GM12878 (cell line): ENCODE measurements at regions not wholly inside any gene's neighbourhood (a gene's known extent, or its start where the extent isn't known, plus 50 kb on each side); places are given as distances from the start of the nearest gene placed in this dataset.

Experiments used
- ATAC-seq: fragments of 200-7000 bp; cut with Tn5 transposase; 3 replicates; pipeline ENCODE4 v1.9.1; 2020; ENCODE audit warnings: mild to moderate bottlenecking, moderate library complexity
- BruUV-seq: library from RNA; stranded (reverse); fragments of 400-500 nt; replicated peaks from 2 replicates; lab custom pipeline; 2021; lab: Mats Ljungman, UMichigan
- CTCF ChIA-PET: fragments of 300-600 bp; sonication (Branson Sonifier 250); formaldehyde crosslinking; extraction: SDS; loops from one replicate; lab custom pipeline; 2021; ENCODE audit warnings: inconsistent platforms; lab: Yijun Ruan, JAX
- POLR2A ChIA-PET: fragments of 350-600 bp; formaldehyde crosslinking; extraction: SDS; loops from one replicate; lab custom pipeline; 2021; ENCODE audit warnings: inconsistent platforms; lab: Charles Lee
- RAD21 ChIA-PET: fragments of 300-600 bp; sonication (Branson Sonifier 250); formaldehyde crosslinking; loops from one replicate; lab custom pipeline; 2023; ENCODE audit warnings: antibody characterized with exemption; ENCODE audit not compliant: unreplicated experiment; lab: Charles Lee
- SMC1A ChIA-PET: fragments of 300-600 bp; sonication (Branson Sonifier 250); formaldehyde crosslinking; loops from one replicate; lab custom pipeline; 2023; ENCODE audit not compliant: unreplicated experiment, uncharacterized antibody; lab: Charles Lee
- DNase-seq: peaks from one replicate; pipeline ENCODE4 v3.0.0-alpha.2; 2011; ENCODE audit warnings: low read depth, low spot score
- FAIRE-seq: peaks from 3 replicates; lab custom pipeline; 2011; peaks lifted over from hg19 to GRCh38; lab: Jason Lieb, UNC
- H2AFZ ChIP-seq: 2 replicates; pipeline ENCODE4 v1.6.0; 2011; ENCODE audit warnings: low read depth, low read length, control low read depth; ENCODE audit not compliant: control insufficient read depth
- H3K27ac ChIP-seq: 2 replicates; pipeline ENCODE4 v1.5.1; 2011; ENCODE audit warnings: control low read depth; ENCODE audit not compliant: control insufficient read depth, insufficient read depth
- H3K27me3 ChIP-seq, 2 experiments: replicated peaks in 1 of 2; 2 replicates each; pipeline versions ENCODE4 v1.6.0 to v1.6.1; 2011; ENCODE audit warnings: low read length in 1 of 2; ENCODE audit not compliant: control insufficient read depth in 2 of 2, insufficient read depth in 2 of 2
- H3K36me3 ChIP-seq, 2 experiments: 2 replicates each; pipeline ENCODE4 v1.5.1; 2011; ENCODE audit warnings: low read length in 1 of 2; ENCODE audit not compliant: control insufficient read depth in 2 of 2, insufficient read depth in 2 of 2
- H3K4me1 ChIP-seq: 2 replicates; pipeline ENCODE4 v1.6.1; 2011; ENCODE audit warnings: mild to moderate bottlenecking, low read length, moderate library complexity, mixed read lengths; ENCODE audit not compliant: control insufficient read depth, insufficient read depth
- H3K4me2 ChIP-seq: 2 replicates; pipeline ENCODE4 v1.6.0; 2011; ENCODE audit warnings: control low read depth; ENCODE audit not compliant: control insufficient read depth, insufficient read depth
- H3K4me3 ChIP-seq: fragments of 200-600 bp; sonication (generic); 2 replicates; pipeline ENCODE4 v1.5.1; 2016
- H3K79me2 ChIP-seq: 2 replicates; pipeline ENCODE4 v1.6.0; 2011; ENCODE audit warnings: low read length; ENCODE audit not compliant: control insufficient read depth, insufficient read depth
- H3K9ac ChIP-seq: 2 replicates; pipeline ENCODE4 v1.8.0; 2011; ENCODE audit warnings: low read length, control low read depth, mixed read lengths; ENCODE audit not compliant: control insufficient read depth, insufficient read depth
- H3K9me3 ChIP-seq: replicated peaks from 3 replicates; pipeline ENCODE4 v1.5.1; 2011; ENCODE audit warnings: mild to moderate bottlenecking, low read length; ENCODE audit not compliant: control insufficient read depth, insufficient read depth
- H4K20me1 ChIP-seq: 2 replicates; pipeline ENCODE4 v1.6.0; 2011; ENCODE audit not compliant: control insufficient read depth, insufficient read depth
- ESRRA ChIP-seq: IDR thresholded peaks from 2 replicates; pipeline ENCODE4 v1.6.1; 2012; ENCODE audit warnings: mild to moderate bottlenecking, low read length, improper control_type of control experiment
- HDAC6 ChIP-seq: fragments of 200-600 bp; sonication (generic); IDR thresholded peaks from one replicate; pipeline ENCODE4 v1.8.0; 2017; ENCODE audit warnings: antibody characterized with exemption; ENCODE audit not compliant: unreplicated experiment
- KDM1A ChIP-seq: fragments of 200-600 bp; sonication (generic); IDR thresholded peaks from 2 replicates; pipeline ENCODE4 v1.6.1; 2016; ENCODE audit warnings: borderline replicate concordance
- NR2C2 ChIP-seq: IDR thresholded peaks from 2 replicates; pipeline ENCODE4 v1.6.1; 2011; ENCODE audit warnings: borderline replicate concordance, low read depth; ENCODE audit not compliant: control insufficient read depth, insufficient read length
- SIX5 ChIP-seq: IDR thresholded peaks from 2 replicates; pipeline ENCODE4 v1.6.1; 2011; ENCODE audit warnings: mild to moderate bottlenecking, low read depth, low read length, moderate library complexity; ENCODE audit not compliant: severe bottlenecking
- SPI1 ChIP-seq: IDR thresholded peaks from 2 replicates; pipeline ENCODE4 v1.6.1; 2011; ENCODE audit warnings: low read depth, mild to moderate bottlenecking, low read length, moderate library complexity, borderline replicate concordance; ENCODE audit not compliant: insufficient read depth
- STAT1 ChIP-seq: fragments of 450-650 bp; conservative IDR thresholded peaks from 2 replicates; pipeline ENCODE4 v1.6.1; 2014; ENCODE audit warnings: antibody characterized with exemption, mild to moderate bottlenecking
- TCF7 ChIP-seq: IDR thresholded peaks from 2 replicates; pipeline ENCODE4 v1.6.1; 2014; ENCODE audit warnings: antibody characterized with exemption, borderline replicate concordance
- YBX1 ChIP-seq: fragments of 450-650 bp; IDR thresholded peaks from 2 replicates; pipeline ENCODE4 v1.6.1; 2016; ENCODE audit warnings: antibody characterized with exemption
- WGBS: methylation state at CpG from one replicate; pipeline ENCODE4 v1.1.6; 2016; ENCODE audit warnings: low lambda C conversion rate; ENCODE audit not compliant: insufficient replicate concordance, insufficient coverage; ENCODE audit errors: missing lambda C conversion rate; 5-methylcytosine and 5-hydroxymethylcytosine counted together
- in situ Hi-C: fragments of 300-500 bp; cut with MboI; formaldehyde crosslinking; loops from 9 replicates; pipeline ENCODE4 v1.14.3; 2018; ENCODE audit warnings: mixed read lengths
- intact Hi-C: fragments of 100-400 bp; cut with micrococcal nuclease; formaldehyde crosslinking; loops from one replicate; pipeline ENCODE4 v1.14.2; 2022; ENCODE audit not compliant: unreplicated experiment
- TF ChIP-seq, protein P1 (sequence below), 3 experiments: IDR thresholded peaks in 2 of 3; conservative IDR thresholded peaks in 1 of 3; 2 replicates each; pipeline ENCODE4 v1.5.1; 2011; ENCODE audit warnings: low read depth in 3 of 3, low read length in 3 of 3, mild to moderate bottlenecking in 3 of 3, control low read depth in 2 of 3, moderate library complexity in 2 of 3, inconsistent platforms in 1 of 3, mixed read lengths in 1 of 3; ENCODE audit not compliant: control insufficient read depth in 2 of 3, insufficient read depth in 1 of 3; ENCODE audit errors: extremely low read depth in 1 of 3
- TF ChIP-seq, protein P2 (sequence below): fragments of 450-650 bp; IDR thresholded peaks from 2 replicates; pipeline ENCODE4 v1.6.1; 2016; ENCODE audit warnings: mild to moderate bottlenecking, moderate library complexity, borderline replicate concordance
- TF ChIP-seq, protein P3 (sequence below): fragments of 450-650 bp; IDR thresholded peaks from 2 replicates; pipeline ENCODE4 v1.6.1; 2017; ENCODE audit warnings: mild to moderate bottlenecking
- TF ChIP-seq, protein P4 (sequence below): IDR thresholded peaks from 2 replicates; pipeline ENCODE4 v1.6.1; 2011; ENCODE audit warnings: borderline replicate concordance, low read depth, mild to moderate bottlenecking, moderate library complexity, mixed read lengths, low read length; ENCODE audit not compliant: insufficient read depth; ENCODE audit errors: extremely low read length

DNA sequence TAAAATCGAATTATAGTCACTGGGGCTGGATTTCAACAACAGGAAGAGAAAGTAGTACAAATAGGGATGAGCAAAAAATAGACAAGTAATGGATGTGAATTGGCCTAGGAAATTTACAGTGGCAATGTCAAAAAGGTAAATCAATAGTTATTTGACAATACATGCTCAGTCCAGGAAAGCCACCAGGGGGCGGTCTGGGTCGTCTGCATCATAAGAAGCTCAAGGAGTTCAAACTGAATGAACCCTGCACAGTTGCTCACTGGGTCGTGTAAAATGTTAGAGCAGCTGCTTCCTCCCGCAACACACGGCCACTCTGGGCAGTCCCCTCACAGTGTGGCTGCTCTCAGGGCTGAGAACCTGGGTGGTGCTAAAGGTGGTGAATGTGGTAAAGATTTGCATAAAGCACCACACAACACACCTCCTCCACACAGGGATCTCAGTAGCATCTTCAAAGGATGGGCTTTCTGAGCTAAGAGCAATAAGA, 85.9 kb downstream of the ZNF280B start (continued):
- TF ChIP-seq, protein P1, sequence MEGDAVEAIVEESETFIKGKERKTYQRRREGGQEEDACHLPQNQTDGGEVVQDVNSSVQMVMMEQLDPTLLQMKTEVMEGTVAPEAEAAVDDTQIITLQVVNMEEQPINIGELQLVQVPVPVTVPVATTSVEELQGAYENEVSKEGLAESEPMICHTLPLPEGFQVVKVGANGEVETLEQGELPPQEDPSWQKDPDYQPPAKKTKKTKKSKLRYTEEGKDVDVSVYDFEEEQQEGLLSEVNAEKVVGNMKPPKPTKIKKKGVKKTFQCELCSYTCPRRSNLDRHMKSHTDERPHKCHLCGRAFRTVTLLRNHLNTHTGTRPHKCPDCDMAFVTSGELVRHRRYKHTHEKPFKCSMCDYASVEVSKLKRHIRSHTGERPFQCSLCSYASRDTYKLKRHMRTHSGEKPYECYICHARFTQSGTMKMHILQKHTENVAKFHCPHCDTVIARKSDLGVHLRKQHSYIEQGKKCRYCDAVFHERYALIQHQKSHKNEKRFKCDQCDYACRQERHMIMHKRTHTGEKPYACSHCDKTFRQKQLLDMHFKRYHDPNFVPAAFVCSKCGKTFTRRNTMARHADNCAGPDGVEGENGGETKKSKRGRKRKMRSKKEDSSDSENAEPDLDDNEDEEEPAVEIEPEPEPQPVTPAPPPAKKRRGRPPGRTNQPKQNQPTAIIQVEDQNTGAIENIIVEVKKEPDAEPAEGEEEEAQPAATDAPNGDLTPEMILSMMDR (IDR thresholded peaks at IDR 0.05 in 2 of 3, conservative IDR thresholded peaks at IDR 0.05 in 1 of 3; ENCODE audit: control insufficient read depth in 2 of 3, extremely low read depth in 1 of 3, insufficient read depth in 1 of 3, low read depth in 3 of 3, low read length in 3 of 3): peak; percentile 55 to 72 (median 62)

DNA sequence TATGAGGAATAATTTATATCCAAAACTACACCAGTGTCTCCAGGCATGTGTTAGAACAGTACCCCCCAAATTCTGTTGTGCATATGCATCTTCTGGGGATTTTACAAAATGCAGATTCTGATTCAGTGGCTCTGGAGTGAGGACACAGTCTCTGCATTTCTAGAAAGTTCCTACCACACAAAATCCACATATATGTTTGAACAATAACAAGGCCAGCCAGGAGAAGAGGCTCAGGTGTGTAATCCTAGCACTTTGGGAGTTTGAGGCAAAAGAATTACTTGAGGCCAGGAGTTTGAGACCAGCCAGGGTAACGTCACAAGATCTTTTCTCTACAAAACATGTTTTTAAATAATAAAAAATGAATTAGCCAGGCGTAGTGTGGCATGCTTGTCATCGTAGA, 84.9 kb downstream of the ZNF280B start:
- intact Hi-C loops (loop anchor here (5.0 to 10.0 kb wide), 3 partner anchors 39 to 219 kb away; partner anchors contain the start of gene PRAME), in situ Hi-C loops (no loop called here)
- H4K20me1 ChIP-seq: no peaks in the 10 kb centered on the region
- H3K9ac ChIP-seq: no peak overlapping the region
- SMC1A ChIA-PET: no interaction called here
- RAD21 ChIA-PET: no interaction called here
- H3K4me2 ChIP-seq: no peak overlapping the region
- WGBS: 77% methylated on average over 3 of the region's 3 CpGs
- H3K4me3 ChIP-seq: no peak overlapping the region
- no peaks in the 10 kb centered on the region for H3K4me1 ChIP-seq
- no peak for FAIRE-seq
- no peaks in the 10 kb centered on the region for H3K79me2 ChIP-seq
- no peak overlapping the region for H2AFZ ChIP-seq
- DNase-seq: no peak
- no peaks in the 10 kb centered on the region for H3K27me3 ChIP-seq
- CTCF ChIA-PET: interaction anchor here (1.1 to 1.8 kb wide), 2 partner anchors 27 to 163 kb away, joined by 4 to 6 read pairs; no protein-coding TSS in a partner anchor
- no peaks in the 10 kb centered on the region for H3K9me3 ChIP-seq
- no peak for ATAC-seq
- no peak overlapping the region for H3K27ac ChIP-seq
- POLR2A ChIA-PET: interaction anchor here (1.7 kb wide), 1 partner anchor 27 kb away, joined by 4 read pairs; no protein-coding TSS in a partner anchor
- no TSS peak for BruUV-seq
- H3K36me3 ChIP-seq: no peaks in the 10 kb centered on the region
- TF ChIP-seq ESRRA (no peak), YBX1 (no peak), TCF7 (no peak), SPI1 (no peak), NR2C2 (no peak), STAT1 (no peak), KDM1A (no peak), HDAC6 (no peak), SIX5 (no peak)
- TF ChIP-seq, protein P2, sequence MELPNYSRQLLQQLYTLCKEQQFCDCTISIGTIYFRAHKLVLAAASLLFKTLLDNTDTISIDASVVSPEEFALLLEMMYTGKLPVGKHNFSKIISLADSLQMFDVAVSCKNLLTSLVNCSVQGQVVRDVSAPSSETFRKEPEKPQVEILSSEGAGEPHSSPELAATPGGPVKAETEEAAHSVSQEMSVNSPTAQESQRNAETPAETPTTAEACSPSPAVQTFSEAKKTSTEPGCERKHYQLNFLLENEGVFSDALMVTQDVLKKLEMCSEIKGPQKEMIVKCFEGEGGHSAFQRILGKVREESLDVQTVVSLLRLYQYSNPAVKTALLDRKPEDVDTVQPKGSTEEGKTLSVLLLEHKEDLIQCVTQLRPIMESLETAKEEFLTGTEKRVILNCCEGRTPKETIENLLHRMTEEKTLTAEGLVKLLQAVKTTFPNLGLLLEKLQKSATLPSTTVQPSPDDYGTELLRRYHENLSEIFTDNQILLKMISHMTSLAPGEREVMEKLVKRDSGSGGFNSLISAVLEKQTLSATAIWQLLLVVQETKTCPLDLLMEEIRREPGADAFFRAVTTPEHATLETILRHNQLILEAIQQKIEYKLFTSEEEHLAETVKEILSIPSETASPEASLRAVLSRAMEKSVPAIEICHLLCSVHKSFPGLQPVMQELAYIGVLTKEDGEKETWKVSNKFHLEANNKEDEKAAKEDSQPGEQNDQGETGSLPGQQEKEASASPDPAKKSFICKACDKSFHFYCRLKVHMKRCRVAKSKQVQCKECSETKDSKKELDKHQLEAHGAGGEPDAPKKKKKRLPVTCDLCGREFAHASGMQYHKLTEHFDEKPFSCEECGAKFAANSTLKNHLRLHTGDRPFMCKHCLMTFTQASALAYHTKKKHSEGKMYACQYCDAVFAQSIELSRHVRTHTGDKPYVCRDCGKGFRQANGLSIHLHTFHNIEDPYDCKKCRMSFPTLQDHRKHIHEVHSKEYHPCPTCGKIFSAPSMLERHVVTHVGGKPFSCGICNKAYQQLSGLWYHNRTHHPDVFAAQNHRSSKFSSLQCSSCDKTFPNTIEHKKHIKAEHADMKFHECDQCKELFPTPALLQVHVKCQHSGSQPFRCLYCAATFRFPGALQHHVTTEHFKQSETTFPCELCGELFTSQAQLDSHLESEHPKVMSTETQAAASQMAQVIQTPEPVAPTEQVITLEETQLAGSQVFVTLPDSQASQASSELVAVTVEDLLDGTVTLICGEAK: no peak
- TF ChIP-seq, protein P3, sequence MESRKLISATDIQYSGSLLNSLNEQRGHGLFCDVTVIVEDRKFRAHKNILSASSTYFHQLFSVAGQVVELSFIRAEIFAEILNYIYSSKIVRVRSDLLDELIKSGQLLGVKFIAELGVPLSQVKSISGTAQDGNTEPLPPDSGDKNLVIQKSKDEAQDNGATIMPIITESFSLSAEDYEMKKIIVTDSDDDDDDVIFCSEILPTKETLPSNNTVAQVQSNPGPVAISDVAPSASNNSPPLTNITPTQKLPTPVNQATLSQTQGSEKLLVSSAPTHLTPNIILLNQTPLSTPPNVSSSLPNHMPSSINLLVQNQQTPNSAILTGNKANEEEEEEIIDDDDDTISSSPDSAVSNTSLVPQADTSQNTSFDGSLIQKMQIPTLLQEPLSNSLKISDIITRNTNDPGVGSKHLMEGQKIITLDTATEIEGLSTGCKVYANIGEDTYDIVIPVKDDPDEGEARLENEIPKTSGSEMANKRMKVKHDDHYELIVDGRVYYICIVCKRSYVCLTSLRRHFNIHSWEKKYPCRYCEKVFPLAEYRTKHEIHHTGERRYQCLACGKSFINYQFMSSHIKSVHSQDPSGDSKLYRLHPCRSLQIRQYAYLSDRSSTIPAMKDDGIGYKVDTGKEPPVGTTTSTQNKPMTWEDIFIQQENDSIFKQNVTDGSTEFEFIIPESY: no peak
- TF ChIP-seq, protein P4, sequence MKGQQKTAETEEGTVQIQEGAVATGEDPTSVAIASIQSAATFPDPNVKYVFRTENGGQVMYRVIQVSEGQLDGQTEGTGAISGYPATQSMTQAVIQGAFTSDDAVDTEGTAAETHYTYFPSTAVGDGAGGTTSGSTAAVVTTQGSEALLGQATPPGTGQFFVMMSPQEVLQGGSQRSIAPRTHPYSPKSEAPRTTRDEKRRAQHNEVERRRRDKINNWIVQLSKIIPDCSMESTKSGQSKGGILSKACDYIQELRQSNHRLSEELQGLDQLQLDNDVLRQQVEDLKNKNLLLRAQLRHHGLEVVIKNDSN: no peak
